Left renal cortex interstitium (tissue), 4 donors: ENCODE measurements at regions not wholly inside any gene's neighbourhood (a gene's known extent, or its start where the extent isn't known, plus 50 kb on each side); places are given as distances from the start of the nearest gene placed in this dataset.
A peak's percentile ranks its signal among the peaks of the same experiment; 100 is the strongest.

Experiments used
- DNase-seq, 4 donors: peaks; one replicate each; pipeline ENCODE4 v3.0.0-alpha.2; 2013; ENCODE audit warnings: low read depth in 4 of 4, low spot score in 2 of 4, missing footprints in 1 of 4

GRCh38 chr14:48936849-48937248, 649.3 kb downstream of the RPS29 start:
- DNase-seq: no peak

- DNase-seq: no peak
These were observed 649.8 kb downstream of the RPS29 start for GRCh38 chr14:48936362-48936761.

GRCh38 chr14:48925184-48925583, 661.0 kb downstream of the RPS29 start:
- no peak for DNase-seq

- DNase-seq: no peak
These were observed 671.3 kb downstream of the RPS29 start for GRCh38 chr14:48914921-48915320.

DNA sequence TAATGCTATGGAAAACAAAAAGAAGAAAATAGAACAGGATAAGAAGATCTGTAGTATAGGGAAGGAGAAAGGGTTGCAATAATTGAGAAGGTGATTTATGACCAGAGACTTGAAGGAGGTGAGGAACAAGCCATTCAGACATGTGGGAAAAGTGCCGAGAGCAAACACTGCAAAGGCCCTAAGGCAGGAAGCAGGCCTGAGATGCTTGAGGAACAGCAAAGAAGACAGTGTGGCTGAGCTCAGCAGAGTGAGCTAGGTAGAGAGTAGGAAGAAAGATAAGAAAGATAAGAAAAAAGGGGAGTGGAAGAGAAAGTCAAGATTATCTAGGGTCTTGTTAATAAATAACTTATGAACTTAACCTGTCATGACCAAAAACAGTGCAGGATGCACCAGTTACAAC, 671.8 kb downstream of the RPS29 start:
- no peak for DNase-seq

GRCh38 chr14:48900565-48900964, 685.6 kb downstream of the RPS29 start:
- DNase-seq: no peak

DNA sequence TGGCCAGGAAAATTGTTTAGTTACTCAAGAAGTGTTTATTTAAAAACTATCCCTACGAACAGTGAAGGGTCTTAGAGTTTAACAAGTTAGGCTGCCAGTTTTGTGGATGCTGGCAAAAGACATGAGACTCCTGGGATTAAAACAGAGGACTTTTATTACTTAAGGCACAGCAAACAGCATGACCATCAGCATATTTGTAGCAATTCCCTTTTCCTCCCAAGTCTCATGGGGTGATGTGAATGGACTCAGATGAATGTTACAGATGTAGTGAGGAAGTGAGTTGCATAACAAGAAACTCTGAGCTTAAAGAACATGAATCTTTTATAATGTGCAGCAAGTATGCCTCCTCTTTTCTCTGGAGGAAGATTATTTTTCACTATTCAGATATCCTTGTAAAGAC, 695.8 kb downstream of the RPS29 start:
- no peak for DNase-seq

DNA sequence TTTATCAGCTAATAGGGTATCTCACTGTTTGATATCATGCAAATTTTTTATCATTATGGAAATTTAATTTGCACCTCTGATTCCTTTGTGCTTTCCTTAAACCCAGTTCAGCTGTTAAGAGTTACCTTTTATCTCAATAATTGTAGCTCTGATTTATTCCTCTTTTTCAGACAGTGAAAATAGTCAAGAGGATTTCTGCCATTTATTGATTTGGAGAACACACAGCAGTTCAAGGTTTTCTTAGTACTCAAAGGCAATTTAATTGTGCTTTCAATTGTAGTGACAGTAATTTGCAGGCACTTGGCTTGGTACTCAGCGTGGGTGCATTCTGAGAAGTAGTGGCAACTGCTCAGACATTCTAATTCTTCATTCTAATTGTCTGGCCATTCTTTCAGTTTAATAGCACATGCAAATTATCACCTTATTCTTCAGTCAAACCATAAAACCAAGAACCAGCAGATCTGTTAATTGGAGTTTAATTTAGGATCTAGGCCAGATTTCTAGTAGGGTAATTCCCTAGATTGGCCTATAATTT, 709.3 kb downstream of the RPS29 start:
- DNase-seq: no peak

GRCh38 chr14:48874711-48875110, 711.5 kb downstream of the RPS29 start:
- DNase-seq: peak in 3 of 4 donors; percentile 25 to 32 (median 27)

GRCh38 chr14:48857366-48857765, 728.8 kb downstream of the RPS29 start:
- no peak for DNase-seq

- no peak for DNase-seq
These were observed 733.0 kb downstream of the RPS29 start for GRCh38 chr14:48853159-48853558.

- DNase-seq: no peak
These were observed 736.3 kb downstream of the RPS29 start for GRCh38 chr14:48849741-48850322.

- no peak for DNase-seq
These were observed 743.4 kb downstream of the RPS29 start for GRCh38 chr14:48842785-48843184.

DNA sequence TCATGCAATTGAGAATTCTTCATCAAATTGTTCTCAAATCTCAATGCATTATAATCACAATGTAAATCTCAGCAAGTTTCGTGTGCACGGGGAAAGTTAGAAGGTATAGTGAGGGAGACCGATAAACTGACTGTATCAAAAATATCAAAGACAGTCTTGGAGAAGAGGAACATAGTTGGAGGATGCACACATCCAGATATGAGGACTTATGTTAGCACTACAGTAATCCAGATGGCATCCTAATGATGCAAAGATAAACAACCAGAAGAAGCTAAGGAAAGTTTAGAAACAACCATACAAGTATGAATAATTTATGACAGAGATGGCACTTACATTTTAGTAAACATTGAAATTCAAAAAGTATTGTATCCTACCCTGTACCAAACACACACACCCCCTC, 760.1 kb downstream of the RPS29 start:
- no peak for DNase-seq

- DNase-seq: no peak
These were observed 771.6 kb downstream of the RPS29 start for GRCh38 chr14:48814562-48814961.

- DNase-seq: no peak
These were observed 780.9 kb downstream of the RPS29 start for GRCh38 chr14:48805315-48805714.

GRCh38 chr14:48792376-48793024, 793.7 kb downstream of the RPS29 start:
- DNase-seq: no peak

DNA sequence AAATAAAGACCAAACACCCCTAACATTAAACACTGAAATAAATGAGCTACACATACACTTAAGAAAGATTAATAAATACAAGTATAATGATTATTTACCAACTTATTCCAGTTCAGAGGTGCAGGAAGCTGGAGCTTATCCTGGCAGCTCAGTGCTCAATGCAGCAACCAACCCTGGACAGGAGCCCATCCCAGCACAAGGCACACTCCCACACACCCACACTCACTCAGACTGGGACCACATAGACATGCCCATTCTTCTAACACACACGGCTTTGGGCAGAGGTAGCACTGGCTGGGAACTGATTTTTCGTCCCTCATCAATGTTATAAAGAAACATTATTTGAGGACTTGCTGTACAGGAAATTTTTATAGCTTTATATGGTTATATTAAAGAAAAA, 797.4 kb downstream of the RPS29 start:
- no peak for DNase-seq

DNA sequence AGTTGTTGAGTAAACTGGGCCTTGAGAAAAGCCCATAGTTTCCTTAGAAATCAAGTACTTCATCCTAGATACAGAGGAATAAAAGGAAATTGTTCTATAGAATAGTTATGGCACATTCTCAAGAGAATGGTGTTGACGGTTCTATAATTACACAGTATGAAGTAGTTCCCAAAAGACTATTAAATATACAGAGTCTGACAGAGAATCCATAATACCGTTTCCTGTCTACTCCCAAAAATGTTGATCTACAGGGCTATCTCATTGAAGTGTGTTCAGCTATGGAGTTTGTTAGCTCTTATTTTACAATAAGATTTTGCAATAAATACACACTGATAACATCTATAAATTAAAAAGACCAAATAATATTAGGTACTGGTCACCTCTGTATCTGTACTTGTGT, 799.7 kb downstream of the RPS29 start:
- DNase-seq: no peak

- DNase-seq: no peak
These were observed 814.5 kb downstream of the RPS29 start for GRCh38 chr14:48771717-48772116.

- DNase-seq: no peak
These were observed 834.9 kb downstream of the RPS29 start for GRCh38 chr14:48751293-48751692.

- DNase-seq: peak in 3 of 4 donors; percentile 4 to 16 (median 12)
These were observed 838.0 kb downstream of the RPS29 start for GRCh38 chr14:48748151-48748675.
